IMR-90 (cell line): ENCODE measurements at regions not wholly inside any gene's neighbourhood (a gene's known extent, or its start where the extent isn't known, plus 50 kb on each side); places are given as distances from the start of the nearest gene placed in this dataset.

Experiments used
- ATAC-seq: fragments of 200-7000 bp; cut with Tn5 transposase; 2 replicates; pipeline ENCODE4 v1.9.1; 2020; ENCODE audit warnings: low read depth, mild to moderate bottlenecking, moderate library complexity
- BruUV-seq: library from RNA; stranded (reverse); fragments of 400-500 nt; replicated peaks from 2 replicates; lab custom pipeline; 2021; lab: Mats Ljungman, UMichigan
- CTCF ChIA-PET: fragments of 300-600 bp; formaldehyde crosslinking; extraction: SDS; loops from one replicate; lab custom pipeline; 2021; ENCODE audit warnings: antibody characterized with exemption; lab: Yijun Ruan, JAX
- POLR2A ChIA-PET: fragments of 300-600 bp; sonication (Branson Sonifier 250); formaldehyde crosslinking; loops from one replicate; lab custom pipeline; 2022; ENCODE audit warnings: antibody characterized with exemption; ENCODE audit not compliant: unreplicated experiment; lab: Charles Lee
- DNase-seq: peaks from one replicate; pipeline ENCODE4 v3.0.0; 2013
- H2AFZ ChIP-seq: replicated peaks from 2 replicates; pipeline ENCODE3; 2013; ENCODE audit warnings: low read length, mild to moderate bottlenecking; ENCODE audit not compliant: poor library complexity
- H2AK5ac ChIP-seq: 2 replicates; pipeline ENCODE4 v1.6.1; 2013; ENCODE audit warnings: low read depth, low read length, inconsistent platforms
- H2AK9ac ChIP-seq: replicated peaks from 2 replicates; pipeline ENCODE3; 2013; ENCODE audit warnings: mild to moderate bottlenecking, low read depth, low read length, moderate library complexity; ENCODE audit not compliant: poor library complexity
- H2BK120ac ChIP-seq: 2 replicates; pipeline ENCODE4 v1.6.1; 2013; ENCODE audit warnings: low read depth, low read length, inconsistent platforms
- H2BK15ac ChIP-seq: 3 replicates; pipeline ENCODE4 v1.6.1; 2013; ENCODE audit warnings: low read depth, low read length, inconsistent platforms
- H2BK20ac ChIP-seq: 2 replicates; pipeline ENCODE4 v1.6.1; 2013; ENCODE audit warnings: low read depth, mild to moderate bottlenecking, inconsistent platforms, low read length, moderate library complexity
- H2BK5ac ChIP-seq: 2 replicates; pipeline ENCODE4 v1.6.1; 2013; ENCODE audit warnings: mild to moderate bottlenecking, low read depth, low read length, inconsistent platforms; ENCODE audit not compliant: poor library complexity, severe bottlenecking
- H3K14ac ChIP-seq: replicated peaks from 2 replicates; pipeline ENCODE4 v1.6.1; 2013; ENCODE audit warnings: low read depth, low read length, inconsistent platforms
- H3K18ac ChIP-seq: 2 replicates; pipeline ENCODE4 v1.6.1; 2013; ENCODE audit warnings: low read depth, low read length, control low read depth
- H3K23ac ChIP-seq: 2 replicates; pipeline ENCODE4 v1.6.1; 2013; ENCODE audit warnings: low read depth, low read length, inconsistent platforms
- H3K27ac ChIP-seq: 2 replicates; pipeline ENCODE4 v1.5.1; 2013; ENCODE audit warnings: mild to moderate bottlenecking, control low read depth, low read length; ENCODE audit not compliant: insufficient read depth
- H3K27me3 ChIP-seq: 2 replicates; pipeline ENCODE4 v1.6.1; 2013; ENCODE audit warnings: low read length; ENCODE audit not compliant: control insufficient read depth, insufficient read depth
- H3K36me3 ChIP-seq: 2 replicates; pipeline ENCODE4 v1.6.1; 2013; ENCODE audit warnings: low read length, mixed read lengths; ENCODE audit not compliant: control insufficient read depth, insufficient read depth
- H3K4ac ChIP-seq: 2 replicates; pipeline ENCODE4 v1.6.1; 2013; ENCODE audit warnings: low read depth, low read length, inconsistent platforms
- H3K4me1 ChIP-seq: 2 replicates; pipeline ENCODE4 v1.6.1; 2013; ENCODE audit warnings: low read length, mixed read lengths; ENCODE audit not compliant: control insufficient read depth, insufficient read depth
- H3K4me2 ChIP-seq: 2 replicates; pipeline ENCODE4 v1.6.1; 2013; ENCODE audit warnings: low read depth, mild to moderate bottlenecking, control low read depth, low read length, moderate library complexity
- H3K4me3 ChIP-seq: 2 replicates; pipeline ENCODE4 v1.5.1; 2013; ENCODE audit warnings: low read depth, mild to moderate bottlenecking, control low read depth, low read length, moderate library complexity; ENCODE audit not compliant: insufficient read depth
- H3K56ac ChIP-seq: 2 replicates; pipeline ENCODE4 v1.6.1; 2013; ENCODE audit warnings: low read length, inconsistent platforms; ENCODE audit not compliant: insufficient read depth; ENCODE audit errors: extremely low read depth
- H3K79me1 ChIP-seq, 2 experiments: 2 replicates each; pipeline ENCODE4 v1.6.1; 2013; ENCODE audit warnings: low read length in 2 of 2, inconsistent platforms in 1 of 2, low read depth in 1 of 2
- H3K9ac ChIP-seq: 2 replicates; pipeline ENCODE4 v1.6.1; 2013; ENCODE audit warnings: low read depth, low read length, control low read depth
- H3K9me1 ChIP-seq: 2 replicates; pipeline ENCODE4 v1.6.1; 2013; ENCODE audit warnings: low read length, inconsistent platforms; ENCODE audit not compliant: insufficient read depth
- H3K9me3 ChIP-seq: 2 replicates; pipeline ENCODE4 v1.6.1; 2013; ENCODE audit warnings: low read length; ENCODE audit not compliant: control insufficient read depth, insufficient read depth
- H4K20me1 ChIP-seq: 2 replicates; pipeline ENCODE4 v1.6.1; 2013; ENCODE audit warnings: low read length, inconsistent platforms; ENCODE audit not compliant: insufficient read depth
- H4K5ac ChIP-seq: 2 replicates; pipeline ENCODE4 v1.6.1; 2013; ENCODE audit warnings: mild to moderate bottlenecking, low read depth, low read length, control low read depth
- H4K8ac ChIP-seq, 2 experiments: 2 replicates each; pipeline ENCODE4 v1.6.1; 2013; ENCODE audit warnings: low read depth in 2 of 2, low read length in 2 of 2, control low read depth in 1 of 2, inconsistent platforms in 1 of 2
- H4K91ac ChIP-seq: 2 replicates; pipeline ENCODE4 v1.6.1; 2013; ENCODE audit warnings: low read depth, low read length, inconsistent platforms; ENCODE audit not compliant: insufficient read depth
- CEBPB ChIP-seq: IDR thresholded peaks from 2 replicates; pipeline ENCODE4 v1.6.1; 2012; ENCODE audit warnings: low read depth, low read length, improper control_type of control experiment
- CTCF ChIP-seq: conservative IDR thresholded peaks from 2 replicates; pipeline ENCODE4 v1.5.1; 2012; ENCODE audit warnings: mild to moderate bottlenecking, low read depth, low read length, improper control_type of control experiment
- MAZ ChIP-seq: IDR thresholded peaks from 2 replicates; pipeline ENCODE4 v1.6.1; 2012; ENCODE audit warnings: low read depth, mild to moderate bottlenecking, low read length, improper control_type of control experiment, moderate library complexity, borderline replicate concordance
- WGBS, 2 experiments: methylation state at CpG; one replicate each; pipeline versions ENCODE4 v1.1.5 to v1.1.7; 2013; ENCODE audit warnings: missing lambda C conversion rate in 2 of 2; ENCODE audit not compliant: insufficient read length in 1 of 2; ENCODE audit errors: extremely low coverage in 2 of 2; 5-methylcytosine and 5-hydroxymethylcytosine counted together
- dilution Hi-C: fragments of 300-500 bp; cut with HindIII; formaldehyde crosslinking; loops from one replicate; pipeline ENCODE4 v1.14.3; 2018; ENCODE audit warnings: low sequenced_read_pairs; ENCODE audit not compliant: unreplicated experiment
- in situ Hi-C: fragments of 300-500 bp; cut with MboI; formaldehyde crosslinking; loops from 3 replicates; pipeline ENCODE4 v1.14.3; 2019; ENCODE audit warnings: low sequenced_read_pairs, inconsistent platforms, mixed read lengths
- intact Hi-C: fragments of 100-400 bp; cut with micrococcal nuclease; formaldehyde crosslinking; loops from 2 replicates; pipeline ENCODE4 v1.10.0; 2022

DNA sequence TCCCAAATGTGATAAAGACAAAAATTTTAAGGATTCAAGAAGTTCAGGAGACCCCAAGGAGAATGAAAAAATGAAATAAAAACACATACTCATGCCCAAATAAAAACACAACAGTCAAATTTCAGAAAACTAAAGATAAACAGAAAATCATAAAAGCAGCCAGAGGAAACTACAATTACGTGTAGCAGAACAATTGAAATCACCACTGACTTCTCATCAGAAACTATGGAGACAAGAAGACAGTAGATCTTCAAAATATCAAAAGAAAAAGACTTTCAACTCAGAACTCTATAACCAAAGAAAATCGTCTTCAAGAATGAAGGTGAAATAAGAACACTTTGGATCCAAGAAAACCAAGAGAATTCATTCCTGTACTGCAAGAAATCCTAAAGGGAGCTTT lies 54.9 kb downstream of the DIO3 start:
- ATAC-seq (no peak), DNase-seq (no peak)
- Histone ChIP-seq H3K9me1 (no peaks in the 10 kb centered on the region), H3K14ac (no peak overlapping the region), H2BK120ac (no peak overlapping the region), H4K20me1 (no peaks in the 10 kb centered on the region), H2AK5ac (no peak overlapping the region), H3K4me1 (no peaks in the 10 kb centered on the region), H3K36me3 (no peaks in the 10 kb centered on the region), H2BK20ac (no peak overlapping the region), H3K27ac (no peak overlapping the region), H4K5ac (no peak overlapping the region), H2BK15ac (no peak overlapping the region), H3K27me3 (peaks cover 18% of the 10 kb centered on the region), H3K4me3 (no peak overlapping the region), H3K79me1 (no peaks in the 10 kb centered on the region), H2AK9ac (no peak overlapping the region), H3K4ac (no peak overlapping the region), H3K4me2 (no peak overlapping the region), H4K8ac (no peak overlapping the region), H3K23ac (no peak overlapping the region), H3K9ac (no peak overlapping the region), H4K91ac (no peak overlapping the region), H3K56ac (no peak overlapping the region), H2BK5ac (no peak overlapping the region), H3K9me3 (no peaks in the 10 kb centered on the region), H2AFZ (no peak overlapping the region), H3K18ac (no peak overlapping the region)
- POLR2A ChIA-PET: interaction anchor here (0.7 kb wide), 1 partner anchor 1231 kb away, joined by 12 read pairs; no protein-coding TSS in a partner anchor
- intact Hi-C loops (no loop called here), in situ Hi-C loops (no loop called here), dilution Hi-C loops (no loop called here)
- no peak for TF ChIP-seq MAZ
- TF ChIP-seq CTCF: no peak
- TF ChIP-seq CEBPB: no peak
- WGBS, 2 experiments: no CpG with 5 or more reads among the region's 2 CpGs
- no TSS peak for BruUV-seq
- CTCF ChIA-PET: no interaction called here
